Ovary (tissue), 7 donors: ENCODE measurements at regions not wholly inside any gene's neighbourhood (a gene's known extent, or its start where the extent isn't known, plus 50 kb on each side); places are given as distances from the start of the nearest gene placed in this dataset.

ENCODE experiments used
- DNase-seq, 5 donors: peaks; one replicate each; pipeline ENCODE4 v3.0.0-alpha.2; 2019 to 2020
- H3K27ac ChIP-seq, 2 donors: fragments of 200-600 bp; one replicate each; pipeline versions ENCODE4 v1.5.1 to v1.8.0; 2019 to 2022
- H3K27me3 ChIP-seq: fragments of 200-600 bp; one replicate; pipeline ENCODE4 v1.8.0; 2022
- H3K36me3 ChIP-seq: fragments of 200-600 bp; sonication (generic); one replicate; pipeline ENCODE4 v1.5.1; 2019
- H3K4me1 ChIP-seq: one replicate; pipeline ENCODE4 v1.8.1; 2013; ENCODE audit warnings: mild to moderate bottlenecking, moderate library complexity; ENCODE audit not compliant: insufficient read depth
- H3K4me3 ChIP-seq: fragments of 200-600 bp; sonication (generic); one replicate; pipeline ENCODE4 v1.5.1; 2017
- H3K9me3 ChIP-seq, 2 donors: fragments of 200-600 bp in 1 of 2; sonication (generic) in 1 of 2; one replicate each; pipeline versions ENCODE4 v1.5.1 to v1.8.1; 2013 to 2019; ENCODE audit warnings: mild to moderate bottlenecking in 1 of 2, moderate library complexity in 1 of 2
- EP300 ChIP-seq: sonication (generic); formaldehyde crosslinking; IDR thresholded peaks from one replicate; pipeline ENCODE4 v1.6.1; 2017; ENCODE audit warnings: antibody characterized with exemption
- POLR2A ChIP-seq: fragments of 450-650 bp; IDR thresholded peaks from one replicate; pipeline ENCODE4 v1.6.1; 2017; ENCODE audit warnings: antibody characterized with exemption, mild to moderate bottlenecking, moderate library complexity
- WGBS, 3 donors: extraction: QIAGEN DNeasy Blood & Tissue Kit in 1 of 3; methylation state at CpG; one replicate each; pipeline versions ENCODE4 v1.1.5 to v1.1.7; 2013 to 2017; 5-methylcytosine and 5-hydroxymethylcytosine counted together
- intact Hi-C, 4 donors: fragments of 100-400 bp; cut with DNase I; formaldehyde crosslinking; loops; one replicate each; pipeline versions ENCODE4 v1.11.0 to v1.15.1; 2022 to 2023
- TF ChIP-seq, protein P1 (sequence below), 3 donors: fragments of 450-650 bp in 2 of 3; fragments of 200-600 bp in 1 of 3; IDR thresholded peaks; one replicate each; pipeline versions ENCODE4 v1.5.1 to v1.8.0; 2016 to 2022; ENCODE audit warnings: antibody characterized with exemption in 3 of 3, mild to moderate bottlenecking in 1 of 3
- donor health status: DM: no; HTN: no; CAD: no; lungs with moderate emphysema.
- donor health status: DM: no; HTN: no; CAD: no.
- donor health status: Bipolar disorder and iron deficiency.
- donor health status: DM: no; HTN: no; CAD: no.
- donor health status: DM: yes; HTN: yes; CAD: no.

DNA sequence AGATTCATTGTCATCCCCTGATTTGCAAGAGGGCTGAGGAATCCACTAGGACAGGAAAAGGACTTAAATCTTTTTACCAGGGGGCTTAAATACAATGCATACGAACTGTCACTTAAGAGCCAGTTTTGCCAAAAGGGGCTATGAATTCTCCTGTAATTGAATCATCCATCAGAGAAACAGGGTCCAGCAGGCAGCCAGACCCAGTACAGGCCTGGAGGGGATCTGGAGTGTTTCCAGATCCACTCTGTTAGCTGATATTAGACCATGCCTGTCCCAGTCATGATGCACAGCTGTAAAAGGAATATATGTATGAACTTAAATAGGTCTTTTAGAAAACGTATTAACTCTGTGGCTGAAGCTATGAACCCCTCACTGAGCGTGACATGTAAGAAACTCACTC lies 53.8 kb upstream of the PRSS23 start:
- peaks cover 7% of the 10 kb centered on the region for H3K4me1 ChIP-seq
- no peak overlapping the region for H3K27ac ChIP-seq
- DNase-seq: no peak
- intact Hi-C loops: no loop called here
- H3K27me3 ChIP-seq: no peaks in the 10 kb centered on the region
- H3K4me3 ChIP-seq: no peak overlapping the region
- TF ChIP-seq POLR2A: no peak
- TF ChIP-seq, protein P1, sequence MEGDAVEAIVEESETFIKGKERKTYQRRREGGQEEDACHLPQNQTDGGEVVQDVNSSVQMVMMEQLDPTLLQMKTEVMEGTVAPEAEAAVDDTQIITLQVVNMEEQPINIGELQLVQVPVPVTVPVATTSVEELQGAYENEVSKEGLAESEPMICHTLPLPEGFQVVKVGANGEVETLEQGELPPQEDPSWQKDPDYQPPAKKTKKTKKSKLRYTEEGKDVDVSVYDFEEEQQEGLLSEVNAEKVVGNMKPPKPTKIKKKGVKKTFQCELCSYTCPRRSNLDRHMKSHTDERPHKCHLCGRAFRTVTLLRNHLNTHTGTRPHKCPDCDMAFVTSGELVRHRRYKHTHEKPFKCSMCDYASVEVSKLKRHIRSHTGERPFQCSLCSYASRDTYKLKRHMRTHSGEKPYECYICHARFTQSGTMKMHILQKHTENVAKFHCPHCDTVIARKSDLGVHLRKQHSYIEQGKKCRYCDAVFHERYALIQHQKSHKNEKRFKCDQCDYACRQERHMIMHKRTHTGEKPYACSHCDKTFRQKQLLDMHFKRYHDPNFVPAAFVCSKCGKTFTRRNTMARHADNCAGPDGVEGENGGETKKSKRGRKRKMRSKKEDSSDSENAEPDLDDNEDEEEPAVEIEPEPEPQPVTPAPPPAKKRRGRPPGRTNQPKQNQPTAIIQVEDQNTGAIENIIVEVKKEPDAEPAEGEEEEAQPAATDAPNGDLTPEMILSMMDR (IDR thresholded peaks at IDR 0.05): no peak
- no peak for TF ChIP-seq EP300
- no peaks in the 10 kb centered on the region for H3K9me3 ChIP-seq
- H3K36me3 ChIP-seq: no peaks in the 10 kb centered on the region
- 66 to 88% (median 83%) methylated on average over 3 of the region's 3 CpGs for WGBS, 3 donors

DNA sequence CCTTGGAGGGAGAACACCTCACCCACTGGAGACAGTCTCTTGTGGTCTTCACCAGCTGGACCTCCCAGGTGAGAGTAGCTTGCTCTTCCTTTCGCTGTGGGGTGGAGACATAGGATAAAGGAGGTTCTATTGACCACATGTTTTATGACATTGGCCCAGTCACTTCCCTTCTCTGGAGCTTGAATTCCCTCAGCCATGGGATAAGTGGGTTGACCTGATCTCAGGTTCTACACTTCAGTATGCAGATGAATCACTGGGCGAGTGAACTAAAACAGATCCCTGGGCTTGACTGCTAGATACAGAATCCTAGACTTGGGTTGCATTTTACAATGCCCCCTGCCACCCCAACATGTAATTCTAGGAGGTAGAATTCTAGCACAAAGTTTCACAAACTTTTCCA lies 54.8 kb upstream of the PRSS23 start:
- WGBS, 3 donors: 89 to 100% (median 94%) methylated on average over 2 of the region's 2 CpGs
- TF ChIP-seq EP300 (no peak), POLR2A (no peak)
- TF ChIP-seq, protein P1 (IDR thresholded peaks at IDR 0.05): no peak
- Histone ChIP-seq H3K4me3 (no peak overlapping the region), H3K4me1 (peaks cover 13% of the 10 kb centered on the region), H3K27ac (no peak overlapping the region), H3K36me3 (no peaks in the 10 kb centered on the region), H3K9me3 (no peaks in the 10 kb centered on the region), H3K27me3 (no peaks in the 10 kb centered on the region)
- intact Hi-C loops: no loop called here
- no peak for DNase-seq

DNA sequence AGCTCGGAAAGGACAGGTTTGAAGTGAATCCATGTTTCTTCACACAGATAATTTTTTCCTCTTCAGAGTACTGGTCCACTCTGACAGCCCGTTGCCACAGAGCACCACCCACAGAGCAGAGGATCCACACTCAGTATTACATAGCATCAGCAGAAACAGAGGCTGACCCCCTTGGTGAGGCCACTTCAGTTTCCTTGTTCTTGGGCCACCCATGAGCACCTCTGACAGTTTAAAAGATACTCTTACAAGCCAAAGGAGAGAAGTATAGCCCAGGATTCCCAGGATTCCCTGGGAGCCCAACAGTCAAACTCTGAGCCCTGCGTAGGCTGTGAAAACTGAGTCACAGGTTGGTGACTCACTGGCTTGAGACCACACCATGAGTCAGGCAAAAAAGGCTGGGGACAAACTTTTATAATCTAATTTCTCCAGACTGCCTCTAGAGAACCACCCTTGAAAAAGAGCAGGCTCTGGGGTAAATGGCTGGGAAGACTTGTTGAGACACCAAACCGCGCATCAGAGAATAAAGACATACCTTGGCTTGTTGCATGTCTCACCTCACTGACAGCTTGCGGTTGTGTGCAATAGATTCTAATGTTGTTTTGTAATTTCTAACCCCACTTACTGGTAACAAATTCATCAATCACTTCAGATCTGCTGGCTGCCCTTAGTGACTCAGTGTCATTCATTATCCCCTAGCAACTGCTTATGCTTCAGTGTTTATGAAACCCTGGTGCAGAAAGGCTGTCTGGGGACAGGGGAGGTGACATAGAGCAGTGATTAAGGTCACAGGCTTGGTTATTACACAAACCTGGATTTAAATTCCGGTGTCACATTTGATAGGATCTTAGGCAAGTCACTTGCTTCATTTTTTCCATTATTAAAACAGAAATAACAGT lies 56.9 kb upstream of the PRSS23 start:
- TF ChIP-seq, protein P1 (IDR thresholded peaks at IDR 0.05): no peak
- TF ChIP-seq POLR2A (no peak), EP300 (no peak)
- H3K27ac ChIP-seq: no peak overlapping the region
- no peak for DNase-seq
- WGBS, 3 donors: 74 to 85% (median 85%) methylated on average over 7 of the region's 7 CpGs
- no peaks in the 10 kb centered on the region for H3K9me3 ChIP-seq
- intact Hi-C loops: no loop called here
- H3K36me3 ChIP-seq: no peaks in the 10 kb centered on the region
- H3K4me1 ChIP-seq: peaks cover 25% of the 10 kb centered on the region
- H3K4me3 ChIP-seq: no peak overlapping the region
- H3K27me3 ChIP-seq: no peaks in the 10 kb centered on the region

DNA sequence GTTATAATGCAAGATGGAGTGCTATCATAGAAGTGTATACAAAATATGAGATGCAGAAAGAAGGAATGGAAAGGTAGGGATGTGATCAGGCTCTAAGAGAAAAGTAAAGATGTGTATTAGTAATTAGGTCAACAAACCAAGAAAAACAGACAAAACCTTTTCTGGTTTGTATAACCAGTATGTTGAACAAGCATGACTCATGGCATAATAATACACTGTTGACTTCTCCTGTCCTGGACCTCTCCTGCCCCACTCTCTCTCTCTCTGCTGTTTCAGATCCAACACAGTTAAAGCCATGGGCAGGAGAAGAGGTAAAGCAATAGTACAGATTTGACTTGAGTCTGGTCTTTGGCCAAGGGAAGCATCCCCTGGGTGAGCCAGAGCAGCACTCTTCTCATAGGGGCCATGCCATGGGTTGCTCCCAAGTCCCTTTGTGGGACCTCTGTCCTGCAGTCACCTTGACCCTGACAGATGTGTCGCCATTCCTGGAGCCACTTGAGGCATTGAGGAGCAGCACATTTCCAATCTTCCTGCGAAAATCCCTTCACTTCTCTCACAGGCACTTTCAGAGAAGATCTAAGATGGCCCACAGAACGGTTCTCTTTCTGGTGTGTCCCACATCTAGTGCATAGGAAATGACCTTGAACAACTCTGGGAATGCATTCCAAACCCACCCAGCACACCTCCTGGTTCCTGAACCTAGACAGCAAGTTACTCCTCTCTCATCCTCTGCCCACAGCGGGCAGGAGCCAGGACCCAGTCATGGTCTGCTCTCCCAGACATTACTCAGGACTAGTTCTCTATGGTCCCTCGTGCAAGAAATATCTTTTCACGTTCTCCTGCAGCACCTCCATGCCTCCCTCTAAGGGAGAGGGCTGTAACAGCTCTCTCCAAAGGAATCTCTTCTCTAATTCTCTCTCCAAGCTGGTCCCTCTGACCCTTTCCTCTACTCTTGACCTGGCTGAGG lies 58.2 kb upstream of the PRSS23 start:
- no peak for DNase-seq
- intact Hi-C loops: no loop called here
- 86 to 98% (median 94%) methylated on average over 6 of the region's 6 CpGs for WGBS, 3 donors
- Histone ChIP-seq H3K27me3 (no peaks in the 10 kb centered on the region), H3K4me1 (peaks cover 29% of the 10 kb centered on the region), H3K4me3 (no peak overlapping the region), H3K27ac (peak overlapping the region in 1 of 2 donors; percentile 68), H3K36me3 (no peaks in the 10 kb centered on the region), H3K9me3 (no peaks in the 10 kb centered on the region)
- TF ChIP-seq, protein P1 (IDR thresholded peaks at IDR 0.05): no peak
- no peak for TF ChIP-seq POLR2A
- TF ChIP-seq EP300: no peak
